Erythroblast (primary cell): ENCODE measurements at regions not wholly inside any gene's neighbourhood (a gene's known extent, or its start where the extent isn't known, plus 50 kb on each side); places are given as distances from the start of the nearest gene placed in this dataset.
"Not testable (repeated sequence)": the region's sequence is repeated elsewhere in the genome, so short reads cannot be mapped to it uniquely, and the experiment has no call there.

Experiments
- GATA1 ChIP-seq: IDR thresholded peaks from 2 replicates; pipeline ENCODE4 v1.6.1; 2011; ENCODE audit warnings: low read depth, mild to moderate bottlenecking, control low read depth, low read length, moderate library complexity
- POLR2A ChIP-seq: IDR thresholded peaks from 2 replicates; pipeline ENCODE4 v1.6.1; 2011; ENCODE audit warnings: mild to moderate bottlenecking, low read length

DNA sequence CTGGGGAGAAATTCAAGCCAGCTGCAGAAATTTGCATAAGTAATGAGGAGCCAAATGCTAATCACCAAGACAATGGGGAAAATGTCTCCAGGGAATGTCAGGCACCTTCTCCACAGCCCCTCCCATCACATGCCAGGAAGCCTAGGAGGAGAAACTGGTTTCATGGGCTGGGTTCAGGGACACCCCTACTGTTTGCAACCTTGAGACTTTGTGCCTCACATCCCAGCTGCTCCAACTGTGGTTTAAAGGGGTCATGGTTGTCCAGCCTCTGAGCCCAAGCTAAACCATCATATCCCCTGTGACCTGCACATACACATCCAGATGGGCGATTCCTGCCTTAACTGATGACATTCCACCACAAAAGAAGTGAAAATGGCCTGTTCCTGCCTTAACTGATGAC, 258.4 kb upstream of the GULP1 start:
- not testable (repeated sequence) for TF ChIP-seq POLR2A, GATA1
